A549 (cell line): ENCODE measurements at regions not wholly inside any gene's neighbourhood (a gene's known extent, or its start where the extent isn't known, plus 50 kb on each side); places are given as distances from the start of the nearest gene placed in this dataset.

Experiments used
- BCL3 ChIP-seq: fragments of >200 bp; sonication (Bioruptor Twin); formaldehyde crosslinking; IDR thresholded peaks from 3 replicates; pipeline ENCODE4 v1.6.1; 2016
- EP300 ChIP-seq, 2 experiments: fragments of >200 bp; sonication (Bioruptor Twin); formaldehyde crosslinking; IDR thresholded peaks; 2 replicates in 1 of 2; 3 replicates in 1 of 2; pipeline ENCODE4 v1.6.1; 2016 to 2017
- HMGXB4 ChIP-seq: fragments of 250-450 bp; sonication (Bioruptor Pico); IDR thresholded peaks from 2 replicates; pipeline ENCODE4 v1.5.0; 2021; ENCODE audit warnings: mild to moderate bottlenecking, moderate library complexity, borderline replicate concordance
- POLR2AphosphoS2 ChIP-seq: conservative IDR thresholded peaks from 2 replicates; pipeline ENCODE4 v1.6.1; 2012; ENCODE audit warnings: low read length, improper control_type of control experiment, inconsistent platforms
- RAD21 ChIP-seq, 2 experiments: fragments of >200 bp in 1 of 2; sonication (Bioruptor Twin) in 1 of 2; formaldehyde crosslinking in 1 of 2; IDR thresholded peaks in 1 of 2; conservative IDR thresholded peaks in 1 of 2; 2 replicates in 1 of 2; 3 replicates in 1 of 2; pipeline ENCODE4 v1.6.1; 2012 to 2018; ENCODE audit warnings: inconsistent platforms in 1 of 2
- RCOR1 ChIP-seq: fragments of 150-350 bp; IDR thresholded peaks from 2 replicates; pipeline ENCODE4 v1.6.1; 2014; ENCODE audit warnings: antibody characterized with exemption, low read length, low read depth
- REST ChIP-seq: fragments of 200-600 bp; sonication (generic); IDR thresholded peaks from 2 replicates; pipeline ENCODE4 v1.6.1; 2016; ENCODE audit warnings: antibody characterized with exemption, mild to moderate bottlenecking, moderate library complexity
- TF ChIP-seq, protein P1 (sequence below): fragments of >200 bp; sonication (Bioruptor Twin); formaldehyde crosslinking; IDR thresholded peaks from 3 replicates; pipeline ENCODE4 v1.5.1; 2016

DNA sequence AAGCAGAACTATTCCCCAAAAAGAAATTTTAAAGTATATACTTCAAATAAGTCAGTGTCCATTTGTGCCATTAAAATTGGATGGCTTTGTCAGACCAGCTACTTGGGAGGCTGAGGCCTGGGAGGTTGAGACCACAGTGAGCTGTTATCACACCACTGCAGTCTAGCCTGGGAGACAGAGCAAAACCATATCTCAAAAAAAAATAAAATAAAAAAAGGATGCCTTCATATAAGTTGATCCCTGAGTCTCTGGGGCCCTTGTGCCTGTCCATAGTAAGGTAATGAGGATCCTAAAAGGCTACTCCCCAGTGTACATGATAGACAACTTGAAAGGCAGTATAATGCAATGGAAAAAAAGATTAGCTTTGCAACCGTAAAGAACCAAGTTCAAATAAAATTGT lies 81.2 kb upstream of the BARHL2 start:
- TF ChIP-seq, protein P1, sequence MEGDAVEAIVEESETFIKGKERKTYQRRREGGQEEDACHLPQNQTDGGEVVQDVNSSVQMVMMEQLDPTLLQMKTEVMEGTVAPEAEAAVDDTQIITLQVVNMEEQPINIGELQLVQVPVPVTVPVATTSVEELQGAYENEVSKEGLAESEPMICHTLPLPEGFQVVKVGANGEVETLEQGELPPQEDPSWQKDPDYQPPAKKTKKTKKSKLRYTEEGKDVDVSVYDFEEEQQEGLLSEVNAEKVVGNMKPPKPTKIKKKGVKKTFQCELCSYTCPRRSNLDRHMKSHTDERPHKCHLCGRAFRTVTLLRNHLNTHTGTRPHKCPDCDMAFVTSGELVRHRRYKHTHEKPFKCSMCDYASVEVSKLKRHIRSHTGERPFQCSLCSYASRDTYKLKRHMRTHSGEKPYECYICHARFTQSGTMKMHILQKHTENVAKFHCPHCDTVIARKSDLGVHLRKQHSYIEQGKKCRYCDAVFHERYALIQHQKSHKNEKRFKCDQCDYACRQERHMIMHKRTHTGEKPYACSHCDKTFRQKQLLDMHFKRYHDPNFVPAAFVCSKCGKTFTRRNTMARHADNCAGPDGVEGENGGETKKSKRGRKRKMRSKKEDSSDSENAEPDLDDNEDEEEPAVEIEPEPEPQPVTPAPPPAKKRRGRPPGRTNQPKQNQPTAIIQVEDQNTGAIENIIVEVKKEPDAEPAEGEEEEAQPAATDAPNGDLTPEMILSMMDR: no peak
- no peak for TF ChIP-seq HMGXB4 (CRISPR knock-in tag)
- no peak for TF ChIP-seq EP300 (IDR thresholded peaks at IDR 0.05)
- no peak for TF ChIP-seq RAD21 (conservative IDR thresholded peaks at IDR 0.05 in 1 of 2, IDR thresholded peaks at IDR 0.05 in 1 of 2)
- TF ChIP-seq BCL3: no peak
- no peak for TF ChIP-seq POLR2AphosphoS2
- TF ChIP-seq RCOR1: no peak
- no peak for TF ChIP-seq REST
